HEK293 (cell line): ENCODE measurements at regions not wholly inside any gene's neighbourhood (a gene's known extent, or its start where the extent isn't known, plus 50 kb on each side); places are given as distances from the start of the nearest gene placed in this dataset.
"Not testable (repeated sequence)": the region's sequence is repeated elsewhere in the genome, so short reads cannot be mapped to it uniquely, and the experiment has no call there.

Experiments
- CTCF ChIA-PET: fragments of 350-600 bp; formaldehyde crosslinking; extraction: SDS; loops from one replicate; lab custom pipeline; 2021; ENCODE audit warnings: antibody characterized with exemption; lab: Yijun Ruan, JAX
- POLR2A ChIA-PET: fragments of 300-600 bp; formaldehyde crosslinking; extraction: SDS; loops from one replicate; lab custom pipeline; 2020; ENCODE audit warnings: antibody characterized with exemption, inconsistent platforms; lab: Yijun Ruan, JAX
- H3K27ac ChIP-seq: fragments of 200-500 bp; sonication (Bioruptor generic); 2 replicates; pipeline ENCODE4 v1.5.1; 2014; ENCODE audit warnings: low read depth, low read length, control low read depth, inconsistent platforms; ENCODE audit errors: extremely low read depth
- H3K36me3 ChIP-seq, 2 experiments: fragments of 200-500 bp in 1 of 2; sonication (Bioruptor generic) in 1 of 2; 1 replicate in 1 of 2; 2 replicates in 1 of 2; pipeline ENCODE4 v1.5.1; 2014 to 2017; ENCODE audit warnings: inconsistent platforms in 2 of 2, low read length in 2 of 2; ENCODE audit not compliant: control insufficient read depth in 2 of 2, insufficient read depth in 1 of 2
- H3K4me1 ChIP-seq: fragments of 200-500 bp; sonication (Bioruptor generic); 2 replicates; pipeline ENCODE4 v1.5.1; 2014; ENCODE audit warnings: mild to moderate bottlenecking, low read length, inconsistent platforms; ENCODE audit not compliant: control insufficient read depth, insufficient read depth
- H3K4me3 ChIP-seq: 2 replicates; pipeline ENCODE4 v1.5.1; 2011; ENCODE audit warnings: low read depth, mild to moderate bottlenecking, control low read depth, low read length, moderate library complexity
- H3K9me3 ChIP-seq: fragments of 200-500 bp; sonication (Bioruptor generic); 2 replicates; pipeline ENCODE4 v1.5.1; 2014; ENCODE audit warnings: low read depth, low read length, inconsistent platforms; ENCODE audit not compliant: control insufficient read depth, insufficient read depth
- GLI4 ChIP-seq: fragments of 450-650 bp; formaldehyde crosslinking; IDR thresholded peaks from 2 replicates; pipeline ENCODE4 v1.5.1; 2016; ENCODE audit warnings: missing biosample characterization, missing genetic modification characterization
- KLF1 ChIP-seq: fragments of 450-650 bp; formaldehyde crosslinking; IDR thresholded peaks from 2 replicates; pipeline ENCODE4 v1.5.1; 2016; ENCODE audit warnings: missing biosample characterization, missing genetic modification characterization
- MZF1 ChIP-seq: fragments of 450-650 bp; formaldehyde crosslinking; IDR thresholded peaks from 2 replicates; pipeline ENCODE4 v1.5.1; 2017; ENCODE audit warnings: missing biosample characterization, missing genetic modification characterization, borderline replicate concordance
- SETDB1 ChIP-seq: IDR thresholded peaks from one replicate; pipeline ENCODE4 v1.6.1; 2017; ENCODE audit warnings: mild to moderate bottlenecking, low read length, moderate library complexity, mixed read lengths; ENCODE audit not compliant: insufficient read length
- SP3 ChIP-seq: fragments of 450-650 bp; formaldehyde crosslinking; IDR thresholded peaks from 2 replicates; pipeline ENCODE4 v1.5.1; 2016; ENCODE audit warnings: missing biosample characterization, missing genetic modification characterization
- ZBTB20 ChIP-seq: fragments of 450-650 bp; formaldehyde crosslinking; IDR thresholded peaks from 2 replicates; pipeline ENCODE4 v1.5.1; 2016; ENCODE audit warnings: missing biosample characterization, missing genetic modification characterization
- ZNF350 ChIP-seq: fragments of 450-650 bp; formaldehyde crosslinking; IDR thresholded peaks from 2 replicates; pipeline ENCODE4 v1.5.0; 2017; ENCODE audit warnings: missing biosample characterization, mild to moderate bottlenecking, missing genetic modification characterization
- ZNF510 ChIP-seq: fragments of 450-650 bp; formaldehyde crosslinking; IDR thresholded peaks from 2 replicates; pipeline ENCODE4 v1.5.1; 2018; ENCODE audit warnings: mild to moderate bottlenecking, missing genetic modification characterization, missing biosample characterization; ENCODE audit not compliant: insufficient replicate concordance
- ZNF629 ChIP-seq: fragments of 450-650 bp; formaldehyde crosslinking; IDR thresholded peaks from 2 replicates; pipeline ENCODE4 v1.5.1; 2017; ENCODE audit warnings: missing biosample characterization, missing genetic modification characterization
- ZNF701 ChIP-seq: fragments of 450-650 bp; formaldehyde crosslinking; IDR thresholded peaks from 2 replicates; pipeline ENCODE4 v1.5.1; 2016; ENCODE audit warnings: missing biosample characterization, missing genetic modification characterization
- ZNF76 ChIP-seq: fragments of 450-650 bp; formaldehyde crosslinking; IDR thresholded peaks from 2 replicates; pipeline ENCODE4; 2016; ENCODE audit warnings: low read depth, missing biosample characterization, missing genetic modification characterization, borderline replicate concordance
- ZNF776 ChIP-seq: fragments of 450-650 bp; formaldehyde crosslinking; IDR thresholded peaks from 2 replicates; pipeline ENCODE4 v1.5.0; 2017; ENCODE audit warnings: missing biosample characterization, missing genetic modification characterization, borderline replicate concordance
- ZXDB ChIP-seq: fragments of 450-650 bp; formaldehyde crosslinking; IDR thresholded peaks from 2 replicates; pipeline ENCODE4 v1.5.1; 2016; ENCODE audit warnings: missing biosample characterization, missing genetic modification characterization
- TF ChIP-seq, protein P1 (sequence below): fragments of 450-650 bp; formaldehyde crosslinking; IDR thresholded peaks from 2 replicates; pipeline ENCODE4 v1.5.1; 2016; ENCODE audit warnings: missing biosample characterization, missing genetic modification characterization, borderline replicate concordance
- TF ChIP-seq, protein P2 (sequence below): fragments of 450-650 bp; formaldehyde crosslinking; IDR thresholded peaks from 2 replicates; pipeline ENCODE4 v1.5.1; 2016; ENCODE audit warnings: missing biosample characterization, missing genetic modification characterization

DNA sequence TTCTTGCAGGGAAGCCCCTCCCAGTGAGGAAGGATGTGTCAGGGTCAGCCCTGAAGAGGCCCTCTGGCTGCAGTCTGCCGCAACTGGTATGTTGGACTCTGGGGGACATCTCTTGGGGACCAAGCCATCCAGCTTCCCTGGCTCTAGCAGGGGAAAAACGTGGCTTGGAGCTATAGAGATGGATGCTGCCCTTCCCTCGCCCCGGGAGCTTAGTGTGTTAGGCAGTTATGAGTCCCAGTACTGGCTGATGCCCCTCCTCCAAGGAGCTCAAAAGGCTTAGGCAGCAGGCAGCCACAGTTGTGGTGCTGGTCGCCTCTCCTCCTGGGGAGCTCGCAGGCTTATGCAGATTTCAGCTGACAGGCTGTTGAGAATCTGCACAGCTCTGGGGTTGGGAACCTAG lies 353.1 kb upstream of the GBE1 start (continued):
- TF ChIP-seq, protein P1, sequence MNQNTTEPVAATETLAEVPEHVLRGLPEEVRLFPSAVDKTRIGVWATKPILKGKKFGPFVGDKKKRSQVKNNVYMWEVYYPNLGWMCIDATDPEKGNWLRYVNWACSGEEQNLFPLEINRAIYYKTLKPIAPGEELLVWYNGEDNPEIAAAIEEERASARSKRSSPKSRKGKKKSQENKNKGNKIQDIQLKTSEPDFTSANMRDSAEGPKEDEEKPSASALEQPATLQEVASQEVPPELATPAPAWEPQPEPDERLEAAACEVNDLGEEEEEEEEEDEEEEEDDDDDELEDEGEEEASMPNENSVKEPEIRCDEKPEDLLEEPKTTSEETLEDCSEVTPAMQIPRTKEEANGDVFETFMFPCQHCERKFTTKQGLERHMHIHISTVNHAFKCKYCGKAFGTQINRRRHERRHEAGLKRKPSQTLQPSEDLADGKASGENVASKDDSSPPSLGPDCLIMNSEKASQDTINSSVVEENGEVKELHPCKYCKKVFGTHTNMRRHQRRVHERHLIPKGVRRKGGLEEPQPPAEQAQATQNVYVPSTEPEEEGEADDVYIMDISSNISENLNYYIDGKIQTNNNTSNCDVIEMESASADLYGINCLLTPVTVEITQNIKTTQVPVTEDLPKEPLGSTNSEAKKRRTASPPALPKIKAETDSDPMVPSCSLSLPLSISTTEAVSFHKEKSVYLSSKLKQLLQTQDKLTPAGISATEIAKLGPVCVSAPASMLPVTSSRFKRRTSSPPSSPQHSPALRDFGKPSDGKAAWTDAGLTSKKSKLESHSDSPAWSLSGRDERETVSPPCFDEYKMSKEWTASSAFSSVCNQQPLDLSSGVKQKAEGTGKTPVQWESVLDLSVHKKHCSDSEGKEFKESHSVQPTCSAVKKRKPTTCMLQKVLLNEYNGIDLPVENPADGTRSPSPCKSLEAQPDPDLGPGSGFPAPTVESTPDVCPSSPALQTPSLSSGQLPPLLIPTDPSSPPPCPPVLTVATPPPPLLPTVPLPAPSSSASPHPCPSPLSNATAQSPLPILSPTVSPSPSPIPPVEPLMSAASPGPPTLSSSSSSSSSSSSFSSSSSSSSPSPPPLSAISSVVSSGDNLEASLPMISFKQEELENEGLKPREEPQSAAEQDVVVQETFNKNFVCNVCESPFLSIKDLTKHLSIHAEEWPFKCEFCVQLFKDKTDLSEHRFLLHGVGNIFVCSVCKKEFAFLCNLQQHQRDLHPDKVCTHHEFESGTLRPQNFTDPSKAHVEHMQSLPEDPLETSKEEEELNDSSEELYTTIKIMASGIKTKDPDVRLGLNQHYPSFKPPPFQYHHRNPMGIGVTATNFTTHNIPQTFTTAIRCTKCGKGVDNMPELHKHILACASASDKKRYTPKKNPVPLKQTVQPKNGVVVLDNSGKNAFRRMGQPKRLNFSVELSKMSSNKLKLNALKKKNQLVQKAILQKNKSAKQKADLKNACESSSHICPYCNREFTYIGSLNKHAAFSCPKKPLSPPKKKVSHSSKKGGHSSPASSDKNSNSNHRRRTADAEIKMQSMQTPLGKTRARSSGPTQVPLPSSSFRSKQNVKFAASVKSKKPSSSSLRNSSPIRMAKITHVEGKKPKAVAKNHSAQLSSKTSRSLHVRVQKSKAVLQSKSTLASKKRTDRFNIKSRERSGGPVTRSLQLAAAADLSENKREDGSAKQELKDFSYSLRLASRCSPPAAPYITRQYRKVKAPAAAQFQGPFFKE (tag by site-specific recombination): no peak
- no peak for TF ChIP-seq KLF1 (tag by site-specific recombination)
- TF ChIP-seq, all 188 proteins: peak for 0

DNA sequence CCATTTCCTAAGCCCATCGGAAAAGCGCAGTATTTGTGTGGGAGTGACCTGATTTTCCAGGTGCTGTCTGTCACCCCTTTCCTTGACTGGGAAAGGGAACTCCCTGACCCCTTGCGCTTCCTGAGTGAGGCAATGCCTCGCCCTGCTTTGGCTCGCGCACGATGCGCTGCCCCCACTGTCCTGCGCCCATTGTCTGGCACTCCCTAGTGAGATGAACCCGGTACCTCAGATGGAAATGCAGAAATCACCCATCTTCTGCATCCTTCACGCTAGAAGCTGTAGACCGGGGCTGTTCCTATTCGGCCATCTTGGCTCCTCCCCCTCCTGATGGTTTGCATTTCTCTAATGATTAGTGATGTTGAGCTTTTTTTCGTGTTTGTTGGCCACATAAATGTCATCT lies 349.3 kb upstream of the GBE1 start:
- peak; percentile 44 for TF ChIP-seq SETDB1
- H3K4me3 ChIP-seq, H3K9me3 ChIP-seq, CTCF ChIA-PET, H3K27ac ChIP-seq, POLR2A ChIA-PET, H3K36me3 ChIP-seq, H3K4me1 ChIP-seq: not testable (repeated sequence)

DNA sequence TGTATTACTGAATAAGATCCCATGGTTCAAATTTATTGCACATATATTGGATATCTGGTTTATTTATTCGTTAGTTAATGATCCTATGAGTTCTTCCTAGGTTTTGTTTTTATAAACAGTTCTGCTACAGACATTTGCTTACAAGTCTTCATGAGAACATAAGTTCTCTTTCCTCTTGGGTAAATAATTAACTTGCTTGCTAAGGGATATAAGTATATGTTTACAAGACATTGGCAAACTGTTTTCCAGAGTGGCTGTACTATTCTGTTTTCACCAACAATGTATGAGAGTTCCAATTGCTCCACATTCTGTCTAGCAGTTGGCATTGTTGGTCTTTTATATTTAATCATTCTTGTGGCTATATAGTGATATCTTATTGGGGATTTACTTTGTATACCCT lies 341.8 kb upstream of the GBE1 start:
- H3K27ac ChIP-seq: no peak overlapping the region
- ChIA-PET CTCF (no interaction called here), POLR2A (no interaction called here)
- H3K9me3 ChIP-seq: no peaks in the 10 kb centered on the region
- TF ChIP-seq ZXDB (tag by site-specific recombination) (no peak), ZNF776 (tag by site-specific recombination) (no peak), ZBTB20 (tag by site-specific recombination) (no peak), ZNF701 (tag by site-specific recombination) (no peak), ZNF510 (tag by site-specific recombination) (no peak), ZNF350 (tag by site-specific recombination) (no peak), ZNF76 (no peak), SP3 (tag by site-specific recombination) (no peak), ZNF629 (tag by site-specific recombination) (no peak)
- TF ChIP-seq, protein P2, sequence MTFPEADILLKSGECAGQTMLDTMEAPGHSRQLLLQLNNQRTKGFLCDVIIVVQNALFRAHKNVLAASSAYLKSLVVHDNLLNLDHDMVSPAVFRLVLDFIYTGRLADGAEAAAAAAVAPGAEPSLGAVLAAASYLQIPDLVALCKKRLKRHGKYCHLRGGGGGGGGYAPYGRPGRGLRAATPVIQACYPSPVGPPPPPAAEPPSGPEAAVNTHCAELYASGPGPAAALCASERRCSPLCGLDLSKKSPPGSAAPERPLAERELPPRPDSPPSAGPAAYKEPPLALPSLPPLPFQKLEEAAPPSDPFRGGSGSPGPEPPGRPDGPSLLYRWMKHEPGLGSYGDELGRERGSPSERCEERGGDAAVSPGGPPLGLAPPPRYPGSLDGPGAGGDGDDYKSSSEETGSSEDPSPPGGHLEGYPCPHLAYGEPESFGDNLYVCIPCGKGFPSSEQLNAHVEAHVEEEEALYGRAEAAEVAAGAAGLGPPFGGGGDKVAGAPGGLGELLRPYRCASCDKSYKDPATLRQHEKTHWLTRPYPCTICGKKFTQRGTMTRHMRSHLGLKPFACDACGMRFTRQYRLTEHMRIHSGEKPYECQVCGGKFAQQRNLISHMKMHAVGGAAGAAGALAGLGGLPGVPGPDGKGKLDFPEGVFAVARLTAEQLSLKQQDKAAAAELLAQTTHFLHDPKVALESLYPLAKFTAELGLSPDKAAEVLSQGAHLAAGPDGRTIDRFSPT (tag by site-specific recombination): no peak
- H3K36me3 ChIP-seq: no peaks in the 10 kb centered on the region
- no peaks in the 10 kb centered on the region for H3K4me1 ChIP-seq
- no peak overlapping the region for H3K4me3 ChIP-seq

DNA sequence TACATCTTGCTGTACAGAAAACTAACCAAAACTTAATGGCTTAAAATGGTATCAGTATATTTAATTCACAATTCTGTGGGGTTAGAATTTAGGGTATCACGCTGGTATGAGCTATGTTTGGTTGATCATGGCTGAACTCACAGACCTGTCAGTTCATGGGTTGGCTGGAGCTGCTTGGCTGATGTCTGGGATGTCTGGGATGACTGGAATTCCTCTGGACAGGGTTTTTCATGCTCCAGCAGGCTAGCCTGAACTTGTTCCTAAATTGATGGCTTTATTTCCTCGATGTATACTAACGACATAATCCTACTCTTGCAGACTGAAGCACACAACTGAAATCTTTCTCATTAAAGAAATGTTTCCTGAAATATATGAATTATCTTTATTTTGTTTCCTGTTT lies 338.9 kb upstream of the GBE1 start:
- no peak for TF ChIP-seq MZF1
- TF ChIP-seq GLI4 (tag by site-specific recombination): no peak
- no peak overlapping the region for H3K27ac ChIP-seq
- ChIA-PET POLR2A (no interaction called here), CTCF (no interaction called here)
- H3K9me3 ChIP-seq: no peaks in the 10 kb centered on the region
- no peaks in the 10 kb centered on the region for H3K36me3 ChIP-seq
- H3K4me3 ChIP-seq: no peak overlapping the region
- H3K4me1 ChIP-seq: no peaks in the 10 kb centered on the region
